ENCODE measurements at regions not wholly inside any gene's neighbourhood (a gene's known extent, or its start where the extent isn't known, plus 50 kb on each side); places are given as distances from the start of the nearest gene placed in this dataset.

- CTCF ChIA-PET: interaction anchor here (1.3 kb wide), 1 partner anchor 11 kb away, joined by 5 read pairs; no protein-coding TSS in a partner anchor
- peaks cover 73% of the 10 kb centered on the region for H3K27me3 Mint-ChIP-seq (ENCODE audit: unreplicated experiment)
- no peak overlapping the region for H3K4me3 Mint-ChIP-seq (ENCODE audit: low read depth, unreplicated experiment)
- H3K4me1 Mint-ChIP-seq (ENCODE audit: low read depth, unreplicated experiment): no peaks in the 10 kb centered on the region
- no peak for TF ChIP-seq CTCF (IDR thresholded peaks at IDR 0.05; ENCODE audit: unreplicated experiment)
- BruUV-seq (replicated peaks): no TSS peak
- H3K9me3 Mint-ChIP-seq (ENCODE audit: low read depth, unreplicated experiment): peaks cover 8% of the 10 kb centered on the region
- no peaks in the 10 kb centered on the region for H3K36me3 Mint-ChIP-seq (ENCODE audit: insufficient read depth, unreplicated experiment)
- intact Hi-C loops (cut with micrococcal nuclease; ENCODE audit: unreplicated experiment): no loop called here
- no peak for DNase-seq
- H3K27ac Mint-ChIP-seq (ENCODE audit: unreplicated experiment): no peak overlapping the region
Observed at GRCh38 chr17:36876966-36877365, 60.3 kb upstream of the LHX1 start.

GRCh38 chr17:36877771-36878170 lies 59.5 kb upstream of the LHX1 start:
- H3K36me3 Mint-ChIP-seq (ENCODE audit: insufficient read depth, unreplicated experiment): no peaks in the 10 kb centered on the region
- intact Hi-C loops (cut with micrococcal nuclease; ENCODE audit: unreplicated experiment): no loop called here
- CTCF ChIA-PET: interaction anchor here (0.7 to 1.3 kb wide), 2 partner anchors 10 to 12 kb away, joined by 3 to 5 read pairs; no protein-coding TSS in a partner anchor
- no peak for DNase-seq
- BruUV-seq (replicated peaks): no TSS peak
- no peaks in the 10 kb centered on the region for H3K4me1 Mint-ChIP-seq (ENCODE audit: low read depth, unreplicated experiment)
- peaks cover 14% of the 10 kb centered on the region for H3K9me3 Mint-ChIP-seq (ENCODE audit: low read depth, unreplicated experiment)
- peaks cover 73% of the 10 kb centered on the region for H3K27me3 Mint-ChIP-seq (ENCODE audit: unreplicated experiment)
- no peak for TF ChIP-seq CTCF (IDR thresholded peaks at IDR 0.05; ENCODE audit: unreplicated experiment)
- H3K4me3 Mint-ChIP-seq (ENCODE audit: low read depth, unreplicated experiment): no peak overlapping the region
- H3K27ac Mint-ChIP-seq (ENCODE audit: unreplicated experiment): no peak overlapping the region

- no peaks in the 10 kb centered on the region for H3K4me1 Mint-ChIP-seq (ENCODE audit: low read depth, unreplicated experiment)
- H3K27ac Mint-ChIP-seq (ENCODE audit: unreplicated experiment): no peak overlapping the region
- peaks cover 14% of the 10 kb centered on the region for H3K9me3 Mint-ChIP-seq (ENCODE audit: low read depth, unreplicated experiment)
- CTCF ChIA-PET: interaction anchor here (0.7 kb wide), 1 partner anchor 10 kb away, joined by 3 read pairs; no protein-coding TSS in a partner anchor
- H3K27me3 Mint-ChIP-seq (ENCODE audit: unreplicated experiment): peaks cover 70% of the 10 kb centered on the region
- no peaks in the 10 kb centered on the region for H3K36me3 Mint-ChIP-seq (ENCODE audit: insufficient read depth, unreplicated experiment)
- TF ChIP-seq CTCF (IDR thresholded peaks at IDR 0.05; ENCODE audit: unreplicated experiment): no peak
- no peak for DNase-seq
- no peak overlapping the region for H3K4me3 Mint-ChIP-seq (ENCODE audit: low read depth, unreplicated experiment)
- intact Hi-C loops (cut with micrococcal nuclease; ENCODE audit: unreplicated experiment): no loop called here
- no TSS peak for BruUV-seq (replicated peaks)
Observed at GRCh38 chr17:36878216-36878615, 59.1 kb upstream of the LHX1 start.

GRCh38 chr17:36879027-36879426 lies 58.2 kb upstream of the LHX1 start:
- CTCF ChIA-PET: interaction anchor here (0.6 kb wide), 1 partner anchor 263 kb away, joined by 3 read pairs; no protein-coding TSS in a partner anchor
- no TSS peak for BruUV-seq (replicated peaks)
- no peaks in the 10 kb centered on the region for H3K36me3 Mint-ChIP-seq (ENCODE audit: insufficient read depth, unreplicated experiment)
- no peak for TF ChIP-seq CTCF (IDR thresholded peaks at IDR 0.05; ENCODE audit: unreplicated experiment)
- intact Hi-C loops (cut with micrococcal nuclease; ENCODE audit: unreplicated experiment): no loop called here
- peaks cover 62% of the 10 kb centered on the region for H3K27me3 Mint-ChIP-seq (ENCODE audit: unreplicated experiment)
- H3K4me1 Mint-ChIP-seq (ENCODE audit: low read depth, unreplicated experiment): no peaks in the 10 kb centered on the region
- H3K27ac Mint-ChIP-seq (ENCODE audit: unreplicated experiment): no peak overlapping the region
- DNase-seq: no peak
- peaks cover 12% of the 10 kb centered on the region for H3K9me3 Mint-ChIP-seq (ENCODE audit: low read depth, unreplicated experiment)
- H3K4me3 Mint-ChIP-seq (ENCODE audit: low read depth, unreplicated experiment): no peak overlapping the region

Measured in Calu3 (cell line).